ENCODE measurements at regions not wholly inside any gene's neighbourhood (a gene's known extent, or its start where the extent isn't known, plus 50 kb on each side); places are given as distances from the start of the nearest gene placed in this dataset.

GRCh38 chr1:63152572-63152971, 169.8 kb upstream of the FOXD3 start:
- H3K79me2 ChIP-seq (ENCODE audit: insufficient read depth, low read length), result no peaks in the 10 kb centered on the region
- no peaks in the 10 kb centered on the region for H3K36me3 ChIP-seq (ENCODE audit: insufficient read depth, low read length)
- peaks cover 4% of the 10 kb centered on the region for H3K27me3 ChIP-seq (ENCODE audit: insufficient read depth, low read length, poor library complexity, severe bottlenecking)
- H2AFZ ChIP-seq (ENCODE audit: low read length), result no peak overlapping the region
- no peaks in the 10 kb centered on the region for H4K20me1 ChIP-seq (ENCODE audit: insufficient read depth, low read length, poor library complexity, severe bottlenecking)
- no peak overlapping the region for H3K4me3 ChIP-seq (ENCODE audit: low read length, poor library complexity, severe bottlenecking)
- H3K4me2 ChIP-seq (ENCODE audit: low read depth, low read length, poor library complexity, severe bottlenecking), result no peak overlapping the region
- H3K9me3 ChIP-seq (ENCODE audit: insufficient read depth, low read depth, low read length), result no peaks in the 10 kb centered on the region
- H3K9me2 ChIP-seq (replicated peaks; ENCODE audit: low read depth, low read length), result no peaks in the 10 kb centered on the region
- no peaks in the 10 kb centered on the region for H3K4me1 ChIP-seq (ENCODE audit: insufficient read depth, low read length, poor library complexity, severe bottlenecking)
- no peaks in the 10 kb centered on the region for H3F3A ChIP-seq (ENCODE audit: low read depth)
- no peak overlapping the region for H3K9ac ChIP-seq (ENCODE audit: low read depth, low read length, poor library complexity, severe bottlenecking)
- TF ChIP-seq CTCF (conservative IDR thresholded peaks at IDR 0.05; ENCODE audit: low read length) (no peak), EZH2phosphoT487 (IDR thresholded peaks at IDR 0.05; ENCODE audit: borderline replicate concordance) (no peak)

- H4K20me1 ChIP-seq (ENCODE audit: insufficient read depth, low read length, poor library complexity, severe bottlenecking), result no peaks in the 10 kb centered on the region
- no peak overlapping the region for H2AFZ ChIP-seq (ENCODE audit: low read length)
- H3K79me2 ChIP-seq (ENCODE audit: insufficient read depth, low read length), result no peaks in the 10 kb centered on the region
- no peak for TF ChIP-seq EZH2phosphoT487 (IDR thresholded peaks at IDR 0.05; ENCODE audit: borderline replicate concordance)
- no peak for TF ChIP-seq CTCF (conservative IDR thresholded peaks at IDR 0.05; ENCODE audit: low read length)
- no peaks in the 10 kb centered on the region for H3K9me3 ChIP-seq (ENCODE audit: insufficient read depth, low read depth, low read length)
- no peaks in the 10 kb centered on the region for H3K4me1 ChIP-seq (ENCODE audit: insufficient read depth, low read length, poor library complexity, severe bottlenecking)
- H3K36me3 ChIP-seq (ENCODE audit: insufficient read depth, low read length), result no peaks in the 10 kb centered on the region
- no peak overlapping the region for H3K9ac ChIP-seq (ENCODE audit: low read depth, low read length, poor library complexity, severe bottlenecking)
- H3K27me3 ChIP-seq (ENCODE audit: insufficient read depth, low read length, poor library complexity, severe bottlenecking), result peaks cover 4% of the 10 kb centered on the region
- no peaks in the 10 kb centered on the region for H3F3A ChIP-seq (ENCODE audit: low read depth)
- H3K9me2 ChIP-seq (replicated peaks; ENCODE audit: low read depth, low read length), result no peaks in the 10 kb centered on the region
- H3K4me2 ChIP-seq (ENCODE audit: low read depth, low read length, poor library complexity, severe bottlenecking), result no peak overlapping the region
- no peak overlapping the region for H3K4me3 ChIP-seq (ENCODE audit: low read length, poor library complexity, severe bottlenecking)
Measured at GRCh38 chr1:63155437-63155836, 166.9 kb upstream of the FOXD3 start.

- H2AFZ ChIP-seq (ENCODE audit: low read length), result no peak overlapping the region
- no peaks in the 10 kb centered on the region for H3K36me3 ChIP-seq (ENCODE audit: insufficient read depth, low read length)
- H3K4me3 ChIP-seq (ENCODE audit: low read length, poor library complexity, severe bottlenecking), result no peak overlapping the region
- H3K9me2 ChIP-seq (replicated peaks; ENCODE audit: low read depth, low read length), result no peaks in the 10 kb centered on the region
- peaks cover 4% of the 10 kb centered on the region for H3K27me3 ChIP-seq (ENCODE audit: insufficient read depth, low read length, poor library complexity, severe bottlenecking)
- TF ChIP-seq CTCF (conservative IDR thresholded peaks at IDR 0.05; ENCODE audit: low read length) (no peak), EZH2phosphoT487 (IDR thresholded peaks at IDR 0.05; ENCODE audit: borderline replicate concordance) (no peak)
- no peaks in the 10 kb centered on the region for H3K4me1 ChIP-seq (ENCODE audit: insufficient read depth, low read length, poor library complexity, severe bottlenecking)
- H3K79me2 ChIP-seq (ENCODE audit: insufficient read depth, low read length), result no peaks in the 10 kb centered on the region
- H4K20me1 ChIP-seq (ENCODE audit: insufficient read depth, low read length, poor library complexity, severe bottlenecking), result no peaks in the 10 kb centered on the region
- no peak overlapping the region for H3K4me2 ChIP-seq (ENCODE audit: low read depth, low read length, poor library complexity, severe bottlenecking)
- no peak overlapping the region for H3K9ac ChIP-seq (ENCODE audit: low read depth, low read length, poor library complexity, severe bottlenecking)
- no peaks in the 10 kb centered on the region for H3F3A ChIP-seq (ENCODE audit: low read depth)
- no peaks in the 10 kb centered on the region for H3K9me3 ChIP-seq (ENCODE audit: insufficient read depth, low read depth, low read length)
Measured at GRCh38 chr1:63157085-63157484, 165.3 kb upstream of the FOXD3 start.
